DOHH2 (cell line): ENCODE measurements at regions not wholly inside any gene's neighbourhood (a gene's known extent, or its start where the extent isn't known, plus 50 kb on each side); places are given as distances from the start of the nearest gene placed in this dataset.

ENCODE experiments used
- H3F3A ChIP-seq: fragments of 200-600 bp; sonication (generic), shearing (Covaris generic); 2 replicates; pipeline ENCODE4 v1.6.0; 2016; ENCODE audit warnings: antibody characterized with exemption, mild to moderate bottlenecking; ENCODE audit not compliant: control insufficient read depth, insufficient read depth
- H3K27ac ChIP-seq: fragments of 200-600 bp; sonication (generic); 2 replicates; pipeline ENCODE4 v1.5.1; 2014; ENCODE audit warnings: low read depth, mild to moderate bottlenecking, low read length, moderate library complexity
- H3K27me3 ChIP-seq: fragments of 200-600 bp; sonication (generic); 2 replicates; pipeline ENCODE4 v1.6.1; 2014; ENCODE audit warnings: mild to moderate bottlenecking, low read length, mixed read lengths; ENCODE audit not compliant: control insufficient read depth
- H3K36me3 ChIP-seq: fragments of 200-600 bp; sonication (generic); 2 replicates; pipeline ENCODE4 v1.6.1; 2014; ENCODE audit warnings: mild to moderate bottlenecking, low read length, moderate library complexity, mixed read lengths; ENCODE audit not compliant: control insufficient read depth
- H3K4me1 ChIP-seq: fragments of 200-600 bp; sonication (generic); 2 replicates; pipeline ENCODE4 v1.6.1; 2014; ENCODE audit warnings: mild to moderate bottlenecking, low read length, mixed read lengths; ENCODE audit not compliant: control insufficient read depth
- H3K4me2 ChIP-seq: fragments of 200-600 bp; sonication (generic); 2 replicates; pipeline ENCODE4 v1.6.0; 2014; ENCODE audit warnings: mild to moderate bottlenecking, low read length, moderate library complexity
- H3K4me3 ChIP-seq: fragments of 200-600 bp; sonication (generic); 2 replicates; pipeline ENCODE4 v1.5.1; 2014; ENCODE audit warnings: mild to moderate bottlenecking, low read length, mixed read lengths
- H3K79me2 ChIP-seq: fragments of 200-600 bp; sonication (generic); 2 replicates; pipeline ENCODE4 v1.6.1; 2014; ENCODE audit warnings: mild to moderate bottlenecking, low read length, mixed read lengths; ENCODE audit not compliant: control insufficient read depth
- H3K9me2 ChIP-seq: fragments of 200-600 bp; sonication (generic); replicated peaks from 2 replicates; pipeline ENCODE4 v1.6.1; 2014; ENCODE audit warnings: mild to moderate bottlenecking, low read length, mixed read lengths; ENCODE audit not compliant: control insufficient read depth
- H3K9me3 ChIP-seq: fragments of 200-600 bp; sonication (generic); 2 replicates; pipeline ENCODE4 v1.6.1; 2014; ENCODE audit warnings: antibody characterized with exemption, low read length, mixed read lengths; ENCODE audit not compliant: control insufficient read depth, insufficient read depth
- H4K20me1 ChIP-seq: fragments of 200-600 bp; sonication (generic); 2 replicates; pipeline ENCODE4 v1.6.0; 2014; ENCODE audit warnings: low read depth, mild to moderate bottlenecking, antibody characterized with exemption, low read length, moderate library complexity; ENCODE audit not compliant: control insufficient read depth, insufficient read depth
- EZH2phosphoT487 ChIP-seq: fragments of 200-600 bp; sonication (generic); IDR thresholded peaks from 2 replicates; pipeline ENCODE4 v1.6.1; 2017; ENCODE audit warnings: borderline replicate concordance, mild to moderate bottlenecking, antibody characterized with exemption, low read length, moderate library complexity, mixed read lengths
- TF ChIP-seq, protein P1 (sequence below): fragments of 200-600 bp; sonication (generic); IDR thresholded peaks from one replicate; pipeline ENCODE4 v1.5.1; 2014; ENCODE audit warnings: antibody characterized with exemption, mild to moderate bottlenecking, low read depth, low read length; ENCODE audit not compliant: poor library complexity, severe bottlenecking

DNA sequence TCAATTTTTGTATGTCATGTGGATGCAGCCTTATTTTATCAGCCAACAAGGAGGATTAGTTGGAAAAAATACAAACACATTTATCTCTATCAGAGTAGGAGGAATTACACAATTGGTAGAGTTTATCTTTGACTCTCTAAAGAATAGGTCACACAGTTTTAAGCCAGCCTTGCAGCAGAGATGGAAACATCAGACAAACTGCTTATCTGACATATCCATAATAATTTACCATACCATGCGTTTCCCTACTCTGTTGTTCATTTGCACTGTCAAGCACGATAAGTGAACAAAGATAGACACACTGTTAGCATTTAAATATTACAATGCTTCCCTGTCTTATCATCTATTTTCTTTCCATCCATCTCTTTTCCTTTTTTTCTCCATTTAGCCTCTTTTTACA is 283.7 kb upstream of the SMIM30 start:
- no peaks in the 10 kb centered on the region for H3K9me3 ChIP-seq
- H4K20me1 ChIP-seq: no peaks in the 10 kb centered on the region
- H3K36me3 ChIP-seq: no peaks in the 10 kb centered on the region
- H3K4me1 ChIP-seq: no peaks in the 10 kb centered on the region
- no peak for TF ChIP-seq EZH2phosphoT487
- TF ChIP-seq, protein P1, sequence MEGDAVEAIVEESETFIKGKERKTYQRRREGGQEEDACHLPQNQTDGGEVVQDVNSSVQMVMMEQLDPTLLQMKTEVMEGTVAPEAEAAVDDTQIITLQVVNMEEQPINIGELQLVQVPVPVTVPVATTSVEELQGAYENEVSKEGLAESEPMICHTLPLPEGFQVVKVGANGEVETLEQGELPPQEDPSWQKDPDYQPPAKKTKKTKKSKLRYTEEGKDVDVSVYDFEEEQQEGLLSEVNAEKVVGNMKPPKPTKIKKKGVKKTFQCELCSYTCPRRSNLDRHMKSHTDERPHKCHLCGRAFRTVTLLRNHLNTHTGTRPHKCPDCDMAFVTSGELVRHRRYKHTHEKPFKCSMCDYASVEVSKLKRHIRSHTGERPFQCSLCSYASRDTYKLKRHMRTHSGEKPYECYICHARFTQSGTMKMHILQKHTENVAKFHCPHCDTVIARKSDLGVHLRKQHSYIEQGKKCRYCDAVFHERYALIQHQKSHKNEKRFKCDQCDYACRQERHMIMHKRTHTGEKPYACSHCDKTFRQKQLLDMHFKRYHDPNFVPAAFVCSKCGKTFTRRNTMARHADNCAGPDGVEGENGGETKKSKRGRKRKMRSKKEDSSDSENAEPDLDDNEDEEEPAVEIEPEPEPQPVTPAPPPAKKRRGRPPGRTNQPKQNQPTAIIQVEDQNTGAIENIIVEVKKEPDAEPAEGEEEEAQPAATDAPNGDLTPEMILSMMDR: no peak
- H3K4me2 ChIP-seq: no peak overlapping the region
- no peaks in the 10 kb centered on the region for H3K79me2 ChIP-seq
- no peaks in the 10 kb centered on the region for H3K27me3 ChIP-seq
- H3K4me3 ChIP-seq: no peak overlapping the region
- no peaks in the 10 kb centered on the region for H3F3A ChIP-seq
- H3K27ac ChIP-seq: no peak overlapping the region
- H3K9me2 ChIP-seq: no peaks in the 10 kb centered on the region

DNA sequence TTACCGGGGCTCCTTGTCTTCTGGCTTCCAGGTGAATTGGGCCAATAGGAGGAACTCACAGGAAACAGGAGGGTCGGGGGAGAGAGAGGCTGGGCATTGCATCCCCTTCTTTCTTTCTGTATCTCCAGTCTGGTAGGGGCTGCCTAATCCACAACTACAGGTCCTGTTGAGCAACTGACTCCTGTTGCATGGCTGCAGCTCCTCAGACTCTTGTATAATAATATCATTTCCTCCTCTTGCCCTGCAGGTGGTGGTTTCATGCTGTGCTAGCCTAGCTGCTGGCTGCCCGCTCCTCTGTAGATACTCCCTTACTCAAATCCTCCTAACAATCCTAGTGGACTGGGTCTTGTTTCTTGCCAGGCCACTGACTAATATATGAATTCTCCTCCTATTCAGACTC is 276.5 kb upstream of the SMIM30 start:
- Histone ChIP-seq H3K27ac (no peak overlapping the region), H3K36me3 (no peaks in the 10 kb centered on the region), H3K27me3 (no peaks in the 10 kb centered on the region)

DNA sequence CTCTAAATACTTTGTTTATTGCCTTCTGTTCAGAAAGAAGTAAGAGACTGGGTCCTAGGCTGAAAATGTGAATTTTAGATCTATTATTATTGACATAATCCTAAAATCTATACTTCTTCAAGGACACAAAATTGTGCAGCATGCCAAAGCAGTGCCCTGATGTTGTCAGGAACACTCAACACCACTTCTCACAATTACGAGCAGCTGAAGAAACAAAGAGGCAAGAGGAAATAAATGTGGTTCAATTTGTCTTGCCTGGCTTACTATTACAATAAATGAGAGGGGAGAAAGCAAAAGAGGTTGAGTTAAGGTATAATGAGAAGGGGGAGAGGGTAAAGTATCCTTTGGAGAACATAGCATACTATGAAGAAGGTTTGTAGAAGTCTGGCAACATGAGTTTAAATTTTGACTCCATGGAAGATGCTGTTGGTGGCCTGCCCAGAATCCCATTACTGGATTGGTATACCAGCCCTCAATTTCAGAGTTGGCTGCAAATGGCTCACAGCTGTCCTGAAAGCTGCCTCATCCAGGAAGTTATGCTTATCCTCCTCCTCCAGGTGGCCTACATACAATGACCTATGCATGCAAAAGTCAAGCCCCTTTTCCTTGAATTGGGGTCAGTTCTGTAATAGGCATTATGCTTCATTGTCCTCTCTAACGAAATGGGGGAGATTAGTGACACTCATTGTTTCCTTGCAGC is 274.6 kb upstream of the SMIM30 start:
- TF ChIP-seq EZH2phosphoT487: no peak
- TF ChIP-seq, protein P1: no peak
- no peak overlapping the region for H3K4me3 ChIP-seq
- H3K9me2 ChIP-seq: no peaks in the 10 kb centered on the region
- H3F3A ChIP-seq: no peaks in the 10 kb centered on the region
- H3K4me1 ChIP-seq: no peaks in the 10 kb centered on the region
- H3K36me3 ChIP-seq: no peaks in the 10 kb centered on the region
- no peak overlapping the region for H3K27ac ChIP-seq
- no peaks in the 10 kb centered on the region for H4K20me1 ChIP-seq
- H3K9me3 ChIP-seq: no peaks in the 10 kb centered on the region
- no peaks in the 10 kb centered on the region for H3K27me3 ChIP-seq
- no peaks in the 10 kb centered on the region for H3K79me2 ChIP-seq
- no peak overlapping the region for H3K4me2 ChIP-seq

More for the DNA sequence above, 276.5 kb upstream of the SMIM30 start:
- TF ChIP-seq EZH2phosphoT487: no peak
- TF ChIP-seq, protein P1: no peak
- H4K20me1 ChIP-seq: no peaks in the 10 kb centered on the region
- no peak overlapping the region for H3K4me3 ChIP-seq
- no peaks in the 10 kb centered on the region for H3K9me2 ChIP-seq
- H3K4me2 ChIP-seq: no peak overlapping the region
- H3F3A ChIP-seq: no peaks in the 10 kb centered on the region
- H3K79me2 ChIP-seq: no peaks in the 10 kb centered on the region
- H3K9me3 ChIP-seq: no peaks in the 10 kb centered on the region
- H3K4me1 ChIP-seq: no peaks in the 10 kb centered on the region
